SKM-1 (cell line): ENCODE measurements at regions not wholly inside any gene's neighbourhood (a gene's known extent, or its start where the extent isn't known, plus 50 kb on each side); places are given as distances from the start of the nearest gene placed in this dataset.

Experiments used
- DNase-seq: peaks from one replicate; lab custom pipeline; 2025; ENCODE audit not compliant: unreplicated experiment; lab: John Stamatoyannopoulos, UW

DNA sequence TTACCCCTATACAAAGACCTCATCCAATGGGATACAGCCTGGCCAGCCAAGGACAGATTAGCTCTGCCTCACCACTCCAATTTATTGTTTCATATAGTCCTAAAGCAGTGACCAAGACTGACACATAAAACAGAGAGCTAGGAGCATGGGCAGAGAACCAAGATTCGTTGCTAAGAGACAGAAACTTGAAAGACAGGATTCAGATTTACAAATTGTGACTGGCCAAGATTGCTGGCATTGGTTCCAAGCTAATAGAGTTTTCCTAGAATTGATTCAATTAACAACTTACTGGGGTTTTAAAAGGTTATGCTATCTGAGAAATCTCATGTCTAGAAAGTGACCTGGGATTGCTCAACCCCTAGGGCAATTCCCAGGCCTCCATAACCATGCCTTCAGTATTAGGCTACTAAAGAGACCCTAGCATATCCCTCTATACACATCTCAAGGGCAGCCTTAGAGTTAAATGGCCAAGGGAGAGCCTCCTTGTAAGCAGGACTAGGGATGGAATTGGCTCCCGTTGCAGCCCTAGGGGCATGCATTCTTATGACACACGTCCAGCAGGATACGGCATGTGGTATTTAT is 75.6 kb downstream of the ICOS start:
- DNase-seq = no peak

DNA sequence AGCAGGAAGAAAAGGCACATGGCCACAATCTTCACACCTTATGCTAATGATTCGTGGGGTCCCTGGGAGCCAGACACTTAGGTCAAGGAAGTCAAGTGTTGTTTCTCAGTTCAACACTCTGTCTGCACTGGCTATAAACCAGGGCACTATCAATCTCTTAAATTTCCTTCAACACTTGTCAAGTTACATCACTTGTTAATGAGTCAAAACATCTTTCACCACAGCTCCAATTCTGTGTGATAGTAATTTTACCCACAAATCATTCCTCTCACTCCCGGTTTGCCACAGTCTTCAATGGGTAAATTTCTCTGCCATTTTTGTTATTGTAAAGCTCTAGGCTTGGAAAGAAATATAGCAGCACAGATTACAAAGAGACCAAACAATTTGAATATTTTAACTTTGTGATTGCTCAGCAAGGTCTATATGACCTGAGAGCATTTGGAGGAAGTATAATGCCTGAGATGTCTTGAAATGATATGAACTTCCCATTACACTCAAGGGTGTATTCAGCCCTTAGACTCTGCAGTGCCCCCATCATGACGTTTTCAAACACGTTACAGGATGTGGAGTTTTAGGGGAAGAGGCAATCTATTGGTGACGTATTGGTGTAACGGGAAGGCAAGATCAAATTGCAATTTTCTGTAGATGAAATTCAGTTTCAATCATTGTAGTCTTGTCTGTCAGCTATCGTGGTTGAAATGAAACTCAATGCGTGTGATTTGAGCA is 78.7 kb downstream of the ICOS start:
- DNase-seq = no peak

DNA sequence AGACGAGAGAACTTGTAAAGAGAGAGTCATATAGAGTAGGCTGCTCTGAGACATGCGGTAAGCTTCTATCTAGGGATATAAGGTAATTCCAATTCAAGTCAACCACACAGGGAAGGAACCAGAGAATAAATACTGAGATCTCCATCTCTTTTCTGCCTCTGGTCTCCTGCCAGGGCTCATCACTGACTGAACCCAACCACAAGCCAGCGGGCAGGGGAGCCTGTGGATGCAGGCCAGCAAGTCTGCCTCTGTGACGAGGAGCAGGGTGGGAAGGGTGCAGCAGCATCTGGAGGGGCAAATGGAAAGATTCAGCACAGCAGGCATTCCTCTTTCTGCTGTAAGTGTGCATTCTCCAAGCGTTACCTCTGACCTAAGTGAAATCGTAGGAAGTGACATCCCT is 82.2 kb downstream of the ICOS start:
- no peak for DNase-seq

DNA sequence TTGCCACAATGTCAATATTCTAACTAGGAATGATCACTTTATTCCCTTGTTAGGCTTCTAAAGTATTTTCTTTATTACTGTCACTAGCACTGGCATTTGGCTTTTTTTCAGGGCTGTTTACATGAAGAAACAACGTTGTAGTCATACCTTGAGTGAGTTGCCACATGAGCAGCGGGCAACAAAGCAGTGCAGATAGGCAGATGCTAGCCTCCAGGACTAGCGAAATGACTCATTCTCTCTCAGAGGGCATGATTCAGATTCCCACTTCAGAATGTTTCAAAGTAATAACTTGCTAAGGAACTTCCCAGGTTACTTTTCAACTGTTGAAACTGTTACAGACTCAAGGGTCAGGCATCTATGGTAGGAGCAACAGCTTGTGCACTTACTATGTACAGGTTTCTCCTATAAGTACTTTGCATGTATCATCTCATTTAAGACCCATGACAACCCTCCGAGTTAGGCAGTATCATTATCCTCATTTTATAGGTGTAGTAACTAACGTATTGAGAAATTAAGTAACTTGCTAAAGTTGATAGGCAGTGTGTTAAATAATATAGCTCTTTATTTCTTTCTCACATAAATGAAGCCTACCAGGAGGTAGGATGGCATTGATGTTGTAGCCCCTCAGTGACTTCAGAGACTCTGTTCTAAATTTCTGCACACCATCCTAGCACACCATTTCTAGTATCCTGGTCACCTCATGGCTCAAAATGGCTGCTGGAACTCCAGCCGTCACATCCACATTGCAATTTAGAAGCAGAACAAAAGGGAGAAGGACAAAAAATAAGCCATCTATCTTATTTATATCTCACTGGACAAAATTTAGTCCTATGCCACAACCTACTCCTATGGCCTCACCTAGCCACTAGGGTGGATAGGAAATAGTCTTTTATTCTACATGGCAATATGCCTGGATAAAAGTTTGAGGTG is 83.3 kb downstream of the ICOS start:
- no peak for DNase-seq

DNA sequence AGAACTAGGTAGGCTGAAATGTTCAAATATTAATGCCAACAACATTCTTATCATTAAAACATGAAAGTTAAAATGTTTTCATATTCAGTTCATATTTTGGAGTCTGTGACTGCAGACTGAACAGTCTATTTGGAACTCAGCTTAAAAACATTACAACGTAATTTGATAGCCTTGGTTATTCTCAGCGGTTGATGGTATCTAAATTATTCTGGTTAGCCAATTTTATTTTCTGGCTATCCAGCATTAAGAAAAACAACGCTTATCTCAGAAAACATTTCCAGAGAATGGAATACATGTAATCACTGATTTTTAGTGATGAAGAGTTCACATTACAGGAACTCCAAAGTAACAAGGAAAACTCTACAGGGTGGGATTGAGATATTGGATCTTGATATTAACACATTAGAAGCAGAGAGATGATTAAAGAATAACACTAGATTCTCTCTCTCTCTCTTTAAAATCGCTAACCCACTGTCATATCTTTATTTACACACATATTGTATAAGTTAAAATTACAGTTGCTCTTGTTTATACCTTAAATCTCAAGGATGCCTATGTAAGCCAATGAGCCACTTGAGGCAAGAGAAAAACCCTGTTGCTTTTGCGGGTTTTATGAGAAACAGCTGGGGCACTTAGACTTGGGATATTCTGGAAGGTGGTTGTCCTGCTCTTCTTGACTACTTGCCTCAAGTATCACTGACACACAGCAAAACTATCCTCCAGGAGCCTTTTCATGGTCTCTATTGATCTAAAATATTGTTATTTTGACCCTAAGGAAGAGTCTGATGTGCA is 84.9 kb downstream of the ICOS start:
- no peak for DNase-seq

DNA sequence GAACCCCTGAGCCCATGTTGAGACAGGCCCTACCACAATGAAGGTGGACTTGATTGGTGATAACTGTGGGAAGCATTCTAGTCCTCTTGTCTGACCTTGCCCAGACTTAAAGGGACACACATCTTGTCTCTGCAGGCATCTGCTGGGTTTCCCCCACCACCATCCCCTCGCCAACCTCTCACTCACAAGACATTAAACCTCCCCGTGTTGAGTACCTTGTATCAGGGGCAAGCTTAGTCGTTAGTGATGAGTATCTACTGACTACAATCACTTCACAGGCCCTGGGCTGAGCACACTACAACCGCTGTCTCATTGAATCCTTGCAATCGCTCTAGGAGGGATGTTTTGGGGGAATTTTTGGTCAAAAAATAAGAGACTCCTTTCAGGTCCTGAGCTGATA is 86.0 kb downstream of the ICOS start:
- DNase-seq = no peak

DNA sequence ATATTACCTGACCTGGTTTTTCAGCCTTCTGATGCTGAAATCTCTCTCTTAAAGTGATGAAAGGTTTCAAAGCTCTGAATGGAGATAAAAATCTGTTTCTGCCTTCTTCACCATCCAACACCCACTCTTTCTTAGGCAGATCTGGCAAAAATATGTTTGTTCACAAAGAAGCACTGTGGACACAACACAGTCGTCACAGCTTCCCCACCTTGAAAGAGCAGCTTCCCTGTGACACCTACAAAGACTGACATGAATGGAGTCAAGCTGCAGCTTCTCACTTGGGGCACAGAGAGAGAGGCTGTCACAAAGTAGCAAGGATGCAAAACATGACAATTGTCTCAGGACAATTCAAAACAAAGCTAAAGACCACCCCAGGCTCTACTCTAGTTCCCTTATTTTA is 86.5 kb downstream of the ICOS start:
- DNase-seq = no peak

DNA sequence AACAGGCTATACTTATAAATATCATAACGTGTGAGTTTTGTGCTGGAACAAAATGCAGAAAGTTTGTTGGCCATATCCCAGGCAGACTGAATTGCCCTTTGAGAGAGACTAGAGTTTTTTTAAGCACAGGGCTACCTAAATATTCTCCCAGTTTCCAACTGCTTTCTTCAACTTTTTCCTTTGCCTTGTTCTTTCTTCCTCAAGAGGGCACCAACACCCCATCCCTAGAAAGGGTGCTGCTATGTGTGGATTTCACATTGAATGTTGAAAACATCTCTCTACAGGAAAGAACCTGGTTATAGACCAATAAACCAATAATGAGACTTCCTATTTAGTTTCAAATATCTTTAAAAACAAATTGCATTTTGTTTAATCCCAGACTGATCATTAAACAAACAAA is 87.9 kb downstream of the ICOS start:
- peak; percentile 2 for DNase-seq

DNA sequence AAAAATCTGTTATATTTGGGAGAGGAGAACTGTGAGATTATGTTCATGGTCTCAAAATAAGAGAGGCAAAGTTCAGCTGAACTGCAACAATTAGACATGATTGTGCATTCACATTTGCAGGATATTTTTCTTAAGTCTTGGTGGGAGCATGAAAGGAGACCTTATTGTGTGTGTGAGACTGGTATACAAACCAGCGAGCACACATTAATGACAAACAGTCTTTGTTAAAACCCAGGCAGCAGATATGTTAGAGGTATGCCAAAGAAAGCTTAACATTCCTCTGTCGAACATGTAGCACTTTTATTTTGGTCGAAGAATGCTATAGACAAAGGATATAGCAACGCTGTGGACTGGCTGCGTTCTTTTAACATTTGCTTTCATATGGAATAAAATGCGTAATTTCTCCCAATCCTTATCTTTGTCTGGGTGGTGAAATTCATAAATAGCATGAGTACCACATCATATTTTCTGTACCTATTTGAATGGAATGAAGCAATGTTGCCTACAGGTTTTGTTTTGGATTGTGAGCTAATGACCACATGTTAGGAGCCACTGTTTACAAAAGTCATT is 88.4 kb downstream of the ICOS start:
- DNase-seq = no peak

DNA sequence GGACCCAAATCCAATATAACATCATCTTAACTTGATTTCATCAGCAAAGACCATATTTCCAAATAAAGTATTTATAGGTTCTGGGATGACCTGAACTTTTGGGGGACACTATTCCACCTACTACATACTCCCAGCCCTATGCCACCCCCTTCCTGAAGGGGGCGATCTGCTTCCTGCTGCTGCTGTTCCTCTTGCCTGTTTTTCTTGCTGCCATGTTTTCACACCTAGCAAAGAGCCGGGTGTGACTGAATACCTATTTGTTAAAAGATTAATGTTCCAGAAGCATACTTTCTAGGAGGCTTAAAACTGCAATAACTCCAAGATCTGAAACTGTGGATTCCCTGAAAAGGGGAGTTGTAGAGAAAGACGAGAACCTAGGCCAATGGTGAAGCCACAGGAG is 89.7 kb downstream of the ICOS start:
- no peak for DNase-seq

DNA sequence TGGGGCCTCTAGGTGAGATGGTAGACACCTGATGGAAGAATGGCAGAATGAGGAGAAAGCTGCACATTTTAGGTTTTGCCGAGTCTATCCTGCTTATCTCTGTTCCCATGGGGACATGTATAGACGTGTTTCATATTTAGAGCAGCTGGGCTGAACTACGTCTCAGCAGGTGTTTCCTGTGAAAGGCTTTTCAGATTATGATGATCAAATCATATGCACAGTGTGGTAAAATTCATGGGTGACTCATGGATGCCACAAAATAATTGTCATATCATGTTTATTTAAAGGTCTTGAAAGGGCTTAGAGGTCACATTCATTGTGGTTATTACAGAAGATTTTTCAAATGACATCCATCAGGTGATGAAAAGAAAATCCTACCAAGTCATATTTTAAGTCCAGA is 90.5 kb downstream of the ICOS start:
- no peak for DNase-seq

DNA sequence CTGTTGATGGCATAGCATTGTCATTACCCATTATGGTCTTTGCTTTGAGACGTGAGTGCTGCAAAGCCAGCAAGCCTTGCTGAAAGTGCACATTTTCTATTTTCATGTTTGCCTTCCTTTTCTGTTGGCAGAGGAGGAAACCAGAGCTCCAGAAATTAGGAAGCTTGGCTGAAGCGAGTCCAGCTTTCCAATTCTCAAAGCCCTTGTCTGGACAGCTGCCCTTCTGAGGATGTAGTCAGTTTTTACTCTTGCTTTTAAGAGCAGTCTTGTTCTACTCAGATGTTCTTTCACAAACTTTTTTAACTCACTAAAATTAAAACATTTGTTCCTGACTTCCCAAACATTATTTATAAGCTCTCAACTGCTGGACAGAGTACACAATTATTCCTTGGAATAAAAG is 93.8 kb downstream of the ICOS start:
- no peak for DNase-seq

DNA sequence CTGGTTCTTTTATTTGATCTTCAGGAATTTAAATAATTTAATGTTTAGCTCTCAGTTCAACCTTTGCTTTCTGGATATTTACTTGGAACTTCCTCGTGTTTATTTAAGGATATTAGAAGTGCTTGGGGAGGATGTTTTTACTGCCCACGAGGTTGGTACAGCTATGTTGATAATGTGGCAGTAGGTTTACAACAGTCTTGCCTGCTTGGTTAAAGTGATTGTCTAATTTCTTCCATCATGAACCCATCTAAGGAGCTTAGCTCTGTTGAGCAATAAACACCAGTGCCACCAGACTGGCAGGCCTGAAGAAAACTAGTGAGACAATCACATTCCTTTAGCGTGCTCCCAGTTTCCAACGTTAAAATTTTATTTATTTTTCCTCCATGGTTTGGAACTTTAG is 94.5 kb downstream of the ICOS start:
- DNase-seq = no peak

DNA sequence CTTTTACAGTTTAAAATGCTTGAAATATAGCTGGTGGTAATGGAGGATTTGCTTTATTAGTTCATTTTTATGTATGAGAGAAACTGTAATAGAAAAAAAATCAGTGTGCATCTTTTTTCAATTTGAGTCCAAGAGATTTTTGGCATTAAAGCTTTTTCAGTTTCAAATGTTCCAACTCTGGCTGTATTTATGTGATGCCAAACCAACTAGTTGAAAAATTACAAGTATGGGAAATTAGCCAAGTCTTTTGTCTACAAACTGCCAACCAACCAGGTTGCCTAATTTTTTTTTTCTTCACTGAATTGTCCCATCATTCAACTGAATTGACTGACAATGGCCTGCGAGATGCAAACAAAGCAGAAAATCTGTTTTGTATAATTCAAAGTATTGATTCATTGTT is 95.7 kb downstream of the ICOS start:
- no peak for DNase-seq

DNA sequence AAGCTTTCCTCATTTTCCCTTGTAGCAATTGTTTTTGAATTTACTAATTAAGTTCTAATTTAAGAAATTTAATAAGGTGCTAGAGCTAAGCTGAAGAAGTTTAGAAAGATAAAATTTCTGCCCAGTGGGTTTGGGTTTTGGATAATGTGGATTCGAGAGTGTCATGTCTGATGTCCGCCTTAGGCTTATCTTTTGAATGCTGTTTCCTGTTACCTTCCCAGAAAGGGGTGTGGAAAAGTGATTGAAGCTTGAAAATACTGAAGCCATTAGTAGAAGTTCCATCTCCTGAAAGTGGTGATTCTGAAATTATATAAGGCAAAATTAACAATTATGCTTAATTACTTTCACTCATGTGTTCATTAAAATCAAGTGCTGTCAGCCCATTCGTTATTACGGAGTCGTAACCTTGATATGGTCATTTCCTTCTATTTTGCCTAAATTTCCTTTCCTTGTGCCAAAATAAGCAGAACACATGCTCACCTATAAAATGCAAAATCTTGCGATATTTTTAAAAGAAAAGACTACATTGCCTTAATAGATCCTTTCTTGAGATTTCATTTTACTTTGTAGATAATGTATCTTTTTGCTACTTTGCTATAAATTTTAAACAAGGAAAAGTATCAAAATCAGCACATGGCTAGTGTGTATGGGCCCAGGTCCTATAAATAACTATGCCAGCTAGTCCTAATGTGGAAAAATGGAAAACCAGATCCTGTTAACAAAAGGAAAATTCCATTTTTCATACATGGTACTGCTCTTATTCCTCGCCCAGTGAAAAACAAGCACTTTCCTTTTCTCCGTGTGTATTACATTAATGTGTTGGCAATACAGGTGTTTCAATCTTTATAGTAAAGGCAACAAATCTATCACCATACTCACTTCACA is 97.3 kb downstream of the ICOS start:
- DNase-seq = no peak

DNA sequence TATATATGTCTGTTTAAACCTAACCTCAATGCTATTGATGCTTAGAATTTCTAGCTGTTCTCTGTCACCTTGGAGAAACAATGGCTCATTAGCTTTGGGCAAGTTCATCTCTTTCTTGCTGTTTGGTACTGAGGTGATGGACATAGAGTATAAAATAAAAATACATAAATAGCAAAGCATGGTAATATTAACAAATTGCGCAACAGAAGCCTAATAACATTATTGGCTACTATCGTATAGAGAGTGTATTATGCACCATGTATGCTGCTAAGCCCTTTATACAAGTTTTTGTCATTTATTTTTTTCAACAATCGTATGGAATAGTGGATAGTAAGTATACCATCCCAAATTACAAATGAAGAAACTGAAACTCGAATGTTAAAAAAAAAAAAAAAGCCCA is 100.1 kb downstream of the ICOS start:
- no peak for DNase-seq

DNA sequence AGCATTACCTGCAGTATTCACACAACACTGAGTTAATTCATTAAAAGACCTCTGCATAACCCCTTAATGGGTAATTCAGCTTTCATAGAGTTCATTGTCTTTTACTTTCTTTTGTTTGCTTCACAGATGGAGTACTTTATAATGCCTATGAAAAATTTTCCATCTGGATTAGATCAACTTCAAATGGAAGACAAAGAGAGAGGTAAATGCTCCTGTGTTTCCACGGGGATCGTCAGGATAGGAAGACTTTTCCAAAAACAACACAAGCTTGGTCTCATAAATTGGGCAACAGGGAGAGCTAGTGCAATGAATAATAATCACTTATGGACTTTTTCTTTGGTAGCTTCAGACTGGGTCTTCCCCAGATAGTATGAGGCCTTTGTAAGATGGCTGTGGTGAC is 100.7 kb downstream of the ICOS start:
- no peak for DNase-seq

DNA sequence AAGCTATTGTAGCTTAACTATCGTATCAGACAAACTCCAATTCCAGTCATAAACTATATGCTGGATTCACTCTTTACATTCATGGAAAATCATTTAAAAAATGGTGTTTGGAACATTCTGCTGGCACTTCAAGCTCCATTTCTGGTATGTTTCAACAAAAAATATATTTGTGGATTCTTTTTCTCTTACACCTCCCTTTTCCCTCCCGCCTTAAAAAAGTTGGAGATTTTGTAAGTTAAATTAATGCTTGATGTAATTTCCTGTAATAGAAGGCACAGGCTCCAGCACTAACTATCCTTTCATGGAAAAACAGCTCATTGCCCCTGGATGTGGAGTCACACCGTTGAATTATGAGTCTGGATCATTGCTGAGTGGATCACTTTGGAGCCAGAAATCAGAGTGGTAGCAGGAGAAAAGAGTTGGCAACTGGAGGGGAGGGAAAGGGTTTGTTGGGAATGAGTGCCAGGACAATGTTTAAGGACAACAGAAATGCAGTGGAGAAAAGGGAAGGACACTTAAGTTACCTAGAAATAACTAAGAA is 102.8 kb downstream of the ICOS start:
- DNase-seq = no peak

DNA sequence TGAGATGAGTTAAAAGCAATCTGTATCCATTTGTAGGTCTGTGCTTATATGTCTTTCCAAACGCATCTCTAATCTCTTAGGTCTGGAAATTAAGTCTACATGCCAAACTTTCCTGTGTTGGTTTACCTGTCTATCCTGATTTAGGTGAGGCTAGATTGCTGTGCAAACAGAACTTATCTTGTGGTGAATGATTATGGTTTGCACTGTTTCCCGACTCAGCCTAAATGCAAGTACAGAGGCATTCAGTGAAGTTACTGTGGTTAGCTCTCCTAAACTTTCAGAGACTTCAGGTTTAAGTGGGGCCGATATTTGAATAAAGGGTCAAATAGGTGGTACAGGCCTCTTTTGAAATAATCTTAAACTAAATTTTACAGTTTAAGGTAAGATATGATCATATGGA is 103.5 kb downstream of the ICOS start:
- no peak for DNase-seq

DNA sequence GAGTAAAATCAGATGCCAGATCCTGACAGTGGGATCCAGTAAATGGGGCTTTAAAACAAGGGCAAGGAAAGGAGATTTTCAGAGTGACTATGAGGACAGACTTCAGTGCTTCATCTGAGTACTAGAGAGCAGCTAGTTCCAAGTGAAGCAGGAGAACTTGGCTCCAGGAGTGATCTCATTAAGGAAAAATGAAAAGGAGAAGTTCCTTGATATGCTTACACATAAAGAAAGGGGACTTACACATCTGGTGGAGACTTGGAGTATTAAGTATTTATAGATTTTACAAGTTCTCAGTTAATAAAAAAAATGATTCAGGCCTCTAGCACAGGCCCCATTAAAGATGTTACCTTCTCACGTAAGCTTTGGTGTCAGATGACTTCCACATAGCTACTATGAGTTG is 105.8 kb downstream of the ICOS start:
- no peak for DNase-seq
